COR-L47 (cell line): ENCODE measurements at regions not wholly inside any gene's neighbourhood (a gene's known extent, or its start where the extent isn't known, plus 50 kb on each side); places are given as distances from the start of the nearest gene placed in this dataset.
A peak's percentile ranks its signal among the peaks of the same experiment; 100 is the strongest.

ENCODE experiments used
- DNase-seq: peaks from one replicate; lab custom pipeline; 2025; lab: John Stamatoyannopoulos, UW

DNA sequence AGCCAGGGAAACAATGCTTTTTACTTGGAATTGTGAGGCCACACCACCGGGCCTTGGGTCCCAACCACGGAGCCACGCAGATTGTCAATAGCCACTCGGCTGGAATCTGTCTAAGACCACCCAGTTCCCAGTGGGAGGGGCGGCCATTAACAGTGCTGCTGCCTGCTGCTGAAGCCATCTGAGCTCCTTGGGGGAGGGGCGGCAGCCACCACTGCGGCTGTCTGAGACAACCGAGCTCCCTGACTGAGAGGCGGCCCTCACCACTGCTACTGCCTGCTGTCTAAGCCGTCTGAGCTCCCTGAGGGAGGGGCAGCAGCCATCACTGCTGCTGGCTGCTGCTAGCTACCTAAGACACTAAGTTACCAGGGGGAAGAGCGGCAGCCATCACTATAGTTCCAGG is 64.3 kb downstream of the DMRTA2 start:
- no peak for DNase-seq

DNA sequence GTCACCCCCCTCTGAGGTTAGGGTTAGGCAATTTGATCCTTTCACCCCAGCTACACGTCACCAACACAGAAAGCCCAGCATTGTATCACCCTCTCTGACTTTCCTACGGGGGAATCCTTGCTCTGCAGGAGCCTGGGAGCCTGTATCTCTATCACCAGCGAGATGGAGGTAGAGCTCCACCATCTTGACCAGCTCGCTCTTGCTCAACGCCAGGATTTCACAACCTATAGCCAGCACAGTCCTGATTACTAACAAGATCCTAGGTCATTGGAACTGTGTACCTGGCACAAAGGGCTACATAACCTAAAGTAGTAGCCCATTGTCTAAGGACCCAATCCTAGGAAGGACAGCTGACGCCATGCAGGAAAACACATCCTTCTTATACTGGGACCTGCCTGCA is 66.1 kb downstream of the DMRTA2 start:
- DNase-seq: no peak

DNA sequence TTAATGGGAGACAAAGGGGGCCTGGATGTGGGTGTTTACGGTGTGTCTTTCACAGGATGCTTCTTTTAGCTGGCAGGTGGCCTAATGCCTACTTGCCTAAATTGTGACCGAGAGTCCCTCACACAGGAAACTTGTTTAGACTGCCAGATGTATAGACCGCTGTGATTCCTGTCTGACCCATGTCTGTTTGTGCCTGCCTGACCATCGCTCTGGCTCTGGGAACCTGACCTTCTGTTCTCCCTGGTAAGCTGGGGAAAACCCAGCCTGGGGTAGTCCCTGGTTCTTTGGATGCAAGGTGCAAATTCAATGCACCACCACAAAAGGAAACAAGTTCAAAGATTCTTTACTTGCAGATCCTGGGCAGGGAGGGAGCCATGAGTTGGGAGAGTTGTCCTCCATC is 68.4 kb downstream of the DMRTA2 start:
- no peak for DNase-seq

DNA sequence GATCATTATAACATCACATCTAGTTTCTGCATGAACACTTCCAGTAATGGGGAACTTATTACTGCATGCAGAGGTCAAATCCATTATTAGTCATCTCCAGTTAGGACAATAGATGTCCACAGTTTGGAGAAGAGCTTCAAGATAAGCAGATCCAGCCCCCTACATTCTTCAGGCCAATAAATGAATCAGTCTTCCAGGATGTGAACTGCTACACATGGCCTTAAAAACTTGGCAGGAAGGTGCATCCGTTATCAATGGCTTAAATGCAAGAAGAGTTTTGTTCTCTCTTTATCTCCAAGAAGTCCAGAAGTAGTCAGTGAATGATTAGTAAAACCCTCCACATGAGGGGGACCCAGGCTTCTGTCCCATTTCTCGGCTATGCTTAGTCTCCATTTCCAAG is 70.8 kb downstream of the DMRTA2 start:
- DNase-seq: no peak

DNA sequence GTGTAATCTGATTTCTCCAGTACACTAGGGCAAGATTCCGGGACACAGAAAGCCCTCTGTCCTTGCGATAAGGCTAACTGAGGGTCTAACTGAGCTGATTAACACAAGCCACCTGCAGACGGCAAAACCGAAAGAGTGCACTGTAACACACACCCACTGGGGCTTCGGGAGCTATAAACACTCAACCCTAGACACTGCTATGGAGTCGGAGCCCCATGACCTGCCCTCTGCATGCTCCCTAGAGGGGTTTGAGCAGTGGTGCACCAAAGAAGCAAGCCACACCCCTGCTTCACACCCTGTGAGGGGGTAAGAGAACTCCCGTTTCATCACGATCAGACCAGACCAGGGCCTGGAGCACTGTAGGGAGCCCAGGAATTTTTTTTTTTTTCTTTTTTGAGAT is 72.4 kb downstream of the DMRTA2 start:
- no peak for DNase-seq

DNA sequence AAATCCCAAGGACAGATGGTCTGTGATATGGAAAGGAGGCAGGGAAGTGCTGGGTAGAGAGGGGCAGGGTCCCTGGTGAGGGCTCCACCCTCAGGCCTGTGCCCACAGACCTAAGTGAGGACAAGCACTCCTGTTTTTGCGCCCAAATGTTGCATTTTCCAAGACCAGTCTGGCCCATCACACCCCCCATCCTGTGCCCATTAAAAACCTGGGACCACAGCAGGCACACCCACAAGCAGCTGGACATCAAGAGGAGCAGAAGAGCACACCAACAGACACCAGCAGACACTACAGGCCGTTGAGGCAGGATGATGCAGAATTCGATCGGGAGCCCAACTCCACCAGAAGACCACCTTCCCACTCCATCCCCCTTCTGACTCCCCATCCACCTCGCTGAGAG is 72.8 kb downstream of the DMRTA2 start:
- DNase-seq: no peak

DNA sequence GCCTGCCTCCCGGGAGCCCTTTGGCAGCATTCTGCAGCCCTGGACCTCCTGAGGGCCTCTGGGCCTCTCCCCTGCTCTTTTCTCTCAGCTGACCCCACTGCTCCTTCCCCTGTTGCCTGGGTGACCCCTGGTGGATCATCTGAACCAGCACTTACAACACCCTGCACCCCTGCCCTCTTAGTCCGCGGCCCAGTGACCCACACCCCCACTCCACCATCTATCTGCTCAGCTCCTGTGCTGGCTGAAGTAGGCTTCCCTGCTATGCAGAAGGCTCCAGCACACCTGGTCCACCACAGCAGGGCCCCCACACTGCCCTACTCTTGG is 74.0 kb downstream of the DMRTA2 start:
- no peak for DNase-seq

DNA sequence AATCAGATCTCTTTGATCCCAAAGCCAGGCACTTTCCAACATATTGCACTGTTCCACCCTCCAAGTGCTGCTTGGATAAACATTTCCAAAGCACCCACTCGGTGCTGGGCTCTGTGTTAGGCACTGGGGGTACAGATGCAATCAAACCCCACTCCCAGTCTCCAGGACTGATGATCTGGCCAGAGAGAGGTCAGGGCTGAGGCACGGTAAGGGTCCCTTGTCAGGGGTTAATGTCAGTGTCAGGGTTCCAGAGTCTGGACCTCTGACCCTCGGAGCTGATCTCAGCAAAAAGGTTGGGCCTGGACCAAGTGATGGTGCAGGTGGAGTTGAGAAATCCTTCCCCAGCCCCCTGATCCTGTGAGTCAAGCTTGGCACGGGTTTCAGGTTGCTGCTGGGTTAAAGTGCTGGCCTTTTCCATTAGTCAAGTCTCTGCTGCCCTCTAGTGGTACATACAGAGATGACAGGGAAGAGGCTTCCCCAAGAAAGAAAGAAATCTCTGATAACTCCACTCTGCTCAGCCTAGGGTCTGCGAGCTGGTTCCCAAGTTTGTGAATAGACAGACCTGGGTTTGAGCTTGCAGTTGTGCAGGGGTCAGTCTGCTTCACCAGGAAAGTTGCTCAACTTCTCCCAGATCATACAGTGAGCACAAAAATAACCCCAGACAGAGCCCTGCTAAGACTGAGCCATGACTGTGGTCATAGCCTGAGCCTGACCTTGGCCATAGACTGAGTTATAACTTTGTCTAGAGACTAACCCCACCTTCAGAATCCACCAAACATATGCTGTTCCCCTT is 74.6 kb downstream of the DMRTA2 start:
- peak; percentile 54 for DNase-seq

DNA sequence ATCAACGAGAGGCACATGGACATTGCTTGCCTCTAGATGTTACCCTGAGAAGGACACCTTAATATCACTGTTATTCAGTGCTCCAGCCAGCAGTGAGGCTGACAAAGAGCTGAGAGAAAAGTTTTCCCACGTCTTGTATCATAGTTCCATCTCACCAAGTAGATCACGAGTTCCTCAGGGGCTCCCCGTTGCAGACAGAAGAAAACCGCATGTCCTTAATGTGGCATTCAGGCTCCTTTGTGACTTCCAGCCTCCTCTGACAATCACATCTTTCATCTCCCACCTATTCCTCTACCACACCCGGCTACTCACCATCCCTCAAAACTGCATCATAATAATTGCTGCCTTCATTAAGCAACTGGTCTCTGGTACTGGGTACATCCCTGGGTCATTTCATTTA is 75.3 kb downstream of the DMRTA2 start:
- DNase-seq: no peak

DNA sequence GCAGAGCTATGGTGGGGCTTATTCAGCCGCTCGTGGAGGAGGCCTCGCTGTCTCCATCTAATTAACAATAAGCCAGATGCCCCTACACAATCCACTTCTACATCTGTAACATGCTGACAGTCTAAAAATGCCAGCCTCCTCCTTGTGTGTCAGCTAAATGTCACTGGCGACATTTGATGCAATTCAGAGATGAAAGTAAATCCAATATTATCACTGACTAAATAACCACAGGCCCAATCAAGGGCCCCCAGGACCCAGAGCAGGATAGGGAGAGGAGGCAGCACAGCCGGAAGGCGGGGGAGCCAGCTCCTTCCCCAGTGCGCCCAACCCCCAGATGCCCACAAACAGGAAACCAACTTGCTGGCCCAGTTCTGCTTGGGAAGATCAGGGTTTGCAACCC is 76.6 kb downstream of the DMRTA2 start:
- DNase-seq: no peak

DNA sequence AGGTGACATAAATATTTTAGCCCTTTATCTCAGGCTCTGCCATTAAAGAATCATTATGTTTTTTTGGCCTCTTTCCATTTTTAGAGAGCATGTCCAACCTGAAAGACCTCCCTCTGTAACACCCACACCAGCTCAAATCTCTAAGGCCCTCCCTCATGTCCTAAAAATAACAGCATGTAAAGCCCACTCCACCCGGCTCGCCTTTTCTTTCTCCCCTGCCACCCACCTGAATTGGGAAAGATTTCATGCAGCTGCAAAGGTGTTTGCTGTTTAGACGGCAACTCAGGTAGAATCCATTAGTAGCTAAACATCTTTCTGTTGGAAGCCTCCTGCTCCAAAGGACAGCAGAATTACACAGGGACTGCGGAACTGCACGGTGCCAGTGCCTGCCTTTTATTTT is 79.9 kb downstream of the DMRTA2 start:
- peak; percentile 49 for DNase-seq

DNA sequence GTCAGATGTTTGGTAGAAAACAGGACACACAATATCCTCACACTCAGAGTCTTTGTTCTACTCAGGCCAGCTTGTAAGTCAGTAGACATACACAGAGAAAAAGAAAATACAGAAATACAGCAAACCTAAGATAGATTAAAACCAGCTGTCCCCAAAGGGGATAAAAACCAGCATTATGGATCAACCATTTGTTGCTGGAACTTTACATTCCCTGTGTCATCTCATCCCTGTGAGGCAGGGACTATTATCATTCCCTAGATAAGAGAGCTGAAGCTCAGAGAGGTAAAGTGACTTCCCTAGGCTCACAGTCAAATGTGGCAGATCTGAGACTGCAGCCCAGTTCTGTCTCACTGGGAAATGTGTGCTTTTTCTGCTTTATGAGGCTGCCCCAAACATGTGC is 80.7 kb downstream of the DMRTA2 start:
- DNase-seq: no peak

DNA sequence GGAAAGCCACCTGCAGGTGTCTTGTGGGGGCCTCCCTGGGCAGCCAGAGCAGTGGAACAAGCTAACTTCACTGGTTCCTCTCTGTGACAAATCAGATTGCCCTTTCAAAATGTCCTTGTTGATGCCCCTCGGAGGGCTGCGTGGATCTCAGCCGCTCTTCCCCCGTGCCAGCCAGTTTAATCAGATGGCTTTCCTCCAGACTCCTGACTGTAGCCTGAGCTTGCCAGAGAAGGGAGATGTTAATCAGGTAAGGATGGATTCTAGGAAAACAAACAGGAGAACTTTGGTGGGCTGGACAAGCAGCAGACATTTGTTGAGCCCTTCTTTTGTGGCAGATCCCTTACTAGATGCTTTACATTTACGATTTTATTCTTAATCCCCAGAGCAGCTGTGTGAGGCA is 88.2 kb downstream of the DMRTA2 start:
- DNase-seq: no peak

DNA sequence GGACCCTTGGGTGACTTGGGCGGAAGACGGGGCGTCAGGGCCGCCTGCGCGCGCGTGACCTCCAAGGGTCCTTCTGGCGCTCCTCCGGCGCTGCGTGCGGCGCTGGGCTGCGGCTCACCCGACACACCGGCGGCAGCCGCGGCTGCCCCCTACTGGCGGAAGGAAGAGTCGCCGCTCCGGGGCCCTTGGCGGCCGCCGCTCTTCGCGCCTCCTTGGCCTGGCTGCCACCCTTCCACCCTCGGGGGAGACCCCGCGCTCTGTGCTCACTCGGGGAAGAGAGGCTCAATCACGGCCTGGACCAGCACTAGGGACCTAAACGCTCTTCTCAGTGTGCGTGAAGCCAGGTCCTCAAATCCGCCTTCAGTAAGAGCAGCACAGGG is 89.7 kb downstream of the DMRTA2 start:
- no peak for DNase-seq

DNA sequence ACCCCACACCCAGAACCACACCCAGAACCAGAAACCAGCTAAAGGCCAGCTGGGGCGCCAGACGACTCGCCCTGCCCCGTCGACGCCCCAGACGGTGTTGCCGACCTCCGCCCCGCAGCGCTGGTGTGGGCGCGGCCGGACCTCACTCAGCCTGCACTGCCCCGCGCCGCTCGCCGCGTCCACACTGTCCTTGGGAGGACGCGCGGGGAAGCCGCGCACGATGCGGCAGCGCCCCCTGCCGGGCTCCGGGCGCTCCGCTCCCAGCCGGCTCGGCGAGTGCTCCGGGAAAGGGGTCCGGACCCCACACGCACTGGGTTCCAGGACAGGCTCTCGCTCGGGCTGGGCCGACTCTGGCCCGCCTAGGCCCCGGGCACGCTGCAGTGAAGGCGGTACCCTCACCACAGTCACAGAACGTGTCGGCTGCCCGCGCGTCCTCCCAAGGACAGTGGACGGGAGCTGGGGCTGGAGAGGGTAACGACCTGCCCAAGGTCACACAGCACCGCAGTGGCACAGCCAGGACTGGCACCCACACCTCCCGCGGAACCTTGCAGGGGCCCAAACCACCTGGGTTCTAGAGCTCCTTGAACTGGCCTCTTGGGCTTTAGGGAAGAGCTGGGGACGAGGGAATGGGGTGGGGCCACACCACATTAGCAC is 90.2 kb downstream of the DMRTA2 start:
- no peak for DNase-seq

DNA sequence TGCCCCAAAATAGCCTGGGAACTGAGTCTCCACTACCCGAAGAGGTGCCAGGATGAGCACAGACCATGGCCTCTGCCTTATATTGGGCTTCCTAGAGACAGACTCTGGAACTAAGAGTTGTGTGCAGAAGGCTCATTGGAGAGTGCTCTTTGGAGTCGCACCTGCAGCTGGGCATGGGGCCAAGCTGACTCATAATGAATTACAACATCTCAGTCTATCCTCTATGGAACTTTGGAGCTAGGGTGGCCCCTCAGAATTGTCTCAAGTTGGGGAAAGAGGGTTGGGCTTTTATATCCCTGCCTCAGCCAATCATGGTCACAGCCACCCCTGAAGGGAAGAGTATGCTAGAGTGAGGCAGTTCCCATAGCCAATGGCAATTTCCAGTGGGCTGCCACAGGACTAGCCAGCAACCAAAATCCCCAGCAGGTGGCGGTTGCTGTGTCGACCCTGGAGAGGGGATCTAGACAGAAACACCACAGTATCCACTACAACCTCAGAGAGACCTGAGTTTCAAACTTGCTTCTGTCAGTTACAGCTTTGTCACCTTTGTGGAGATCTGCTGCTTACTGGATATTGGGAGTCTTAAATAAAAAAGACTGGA is 93.8 kb downstream of the DMRTA2 start:
- no peak for DNase-seq

DNA sequence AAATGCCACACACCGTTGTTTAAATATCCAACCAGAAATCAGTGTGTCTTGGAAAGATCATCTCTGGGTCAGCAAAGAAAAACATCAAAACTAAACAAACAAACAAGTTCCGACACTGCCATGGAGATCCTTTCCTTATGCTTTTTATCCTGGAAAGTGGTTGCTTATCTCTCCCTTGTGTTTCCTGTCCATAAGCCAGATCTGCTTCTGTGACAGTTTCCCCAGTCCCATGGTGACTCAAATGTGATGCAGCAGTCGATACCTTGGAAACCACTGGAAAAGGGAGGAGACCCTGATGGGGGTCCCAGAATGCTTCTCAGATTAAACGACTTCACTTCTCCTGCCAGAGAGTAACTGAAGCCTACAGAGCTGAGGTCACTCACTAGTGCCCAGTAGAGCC is 94.7 kb downstream of the DMRTA2 start:
- no peak for DNase-seq

DNA sequence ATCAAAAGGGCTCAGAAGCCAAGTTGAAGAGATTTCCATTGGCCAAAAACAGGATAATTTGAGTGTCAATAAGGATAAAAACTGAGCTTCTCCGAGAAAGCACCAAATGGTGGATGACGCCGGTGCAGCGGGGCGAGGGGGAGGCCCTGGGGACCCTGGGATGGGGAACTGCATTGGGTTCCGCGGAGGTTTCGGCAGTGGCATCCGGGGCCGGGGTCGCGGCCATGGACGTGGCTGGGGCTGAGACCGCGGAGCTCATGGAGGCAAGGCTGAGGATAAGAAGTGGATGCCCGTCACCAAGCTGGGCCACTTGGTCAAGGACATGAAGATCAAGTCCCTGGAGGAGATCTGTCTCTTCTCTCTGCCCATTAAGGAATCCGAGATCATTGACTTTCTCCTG is 97.2 kb downstream of the DMRTA2 start:
- DNase-seq: no peak

DNA sequence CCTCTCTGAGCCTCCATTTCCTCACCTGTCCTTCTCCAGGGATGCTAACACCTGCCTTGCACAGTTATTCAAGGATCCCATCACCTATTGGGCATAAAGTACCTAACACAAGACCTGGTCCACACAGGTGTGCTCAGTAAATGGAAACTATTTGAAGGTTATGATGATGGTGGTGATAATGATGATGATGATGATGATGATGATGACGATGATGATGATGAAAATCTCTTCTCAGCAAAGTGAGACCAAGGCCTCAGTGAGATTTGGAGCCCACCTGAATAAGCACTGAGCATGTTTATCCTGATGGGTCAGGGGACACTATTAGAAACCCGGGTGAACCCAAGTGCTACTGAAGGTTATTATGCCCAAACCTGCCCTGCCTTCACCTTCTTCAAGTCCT is 100.7 kb downstream of the DMRTA2 start:
- DNase-seq: no peak

DNA sequence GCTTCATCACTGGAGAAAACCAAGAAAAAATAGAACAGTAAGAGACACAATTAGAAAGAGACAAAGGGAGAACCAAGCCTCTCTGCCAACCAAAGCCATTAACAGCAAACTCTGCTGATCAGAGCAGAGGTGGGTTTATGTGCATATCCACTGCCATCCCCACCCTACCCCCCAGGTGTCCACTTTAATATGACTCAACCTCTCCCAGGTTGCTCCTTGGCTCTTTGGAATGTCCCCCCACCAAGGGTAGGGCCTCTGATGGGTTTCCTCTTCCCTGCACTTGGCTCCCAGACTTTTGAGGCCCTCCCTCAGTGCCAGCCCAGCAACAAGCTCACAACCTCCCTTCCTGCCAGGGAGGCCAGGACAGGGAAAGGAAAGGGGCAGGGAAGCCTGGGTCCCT is 104.8 kb downstream of the DMRTA2 start:
- DNase-seq: no peak

DNA sequence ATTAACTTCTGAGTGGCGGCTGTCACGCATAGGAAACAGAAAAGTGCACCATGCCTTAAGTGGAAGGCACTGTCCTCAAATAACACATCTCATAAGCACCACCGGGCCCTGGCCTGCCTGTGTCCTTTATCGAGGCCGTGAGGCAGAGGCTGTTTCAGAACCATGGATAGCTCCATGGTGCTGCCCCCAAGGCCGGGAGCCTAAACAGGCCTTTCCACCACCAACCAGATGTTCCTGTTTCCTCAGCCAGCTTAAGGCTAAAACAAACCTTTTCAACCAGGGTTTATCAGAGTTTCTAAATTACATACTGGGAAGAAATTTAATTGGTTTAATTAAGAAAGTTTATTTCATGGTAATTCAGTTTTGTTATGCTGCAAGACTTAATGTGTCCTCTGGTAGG is 114.4 kb downstream of the DMRTA2 start:
- no peak for DNase-seq

DNA sequence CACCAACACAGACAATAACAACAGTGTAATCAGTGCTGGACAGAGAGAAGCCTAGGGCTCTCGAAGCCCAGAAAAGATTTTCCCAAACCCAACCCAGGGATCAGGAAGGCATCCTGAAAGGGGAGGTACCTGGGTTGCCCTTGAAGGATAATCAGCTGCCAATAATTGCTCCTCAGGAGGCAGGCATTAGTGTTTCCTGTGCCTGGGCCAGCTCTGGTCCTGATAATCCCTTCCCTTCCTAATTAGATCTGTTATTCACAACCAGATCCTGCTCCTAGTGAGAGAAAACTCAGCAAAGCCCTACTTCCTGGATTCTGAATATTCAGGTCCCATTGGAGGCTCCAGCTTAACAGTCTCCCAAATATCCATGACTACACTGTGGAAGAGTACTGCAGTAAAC is 117.4 kb downstream of the DMRTA2 start:
- DNase-seq: no peak

DNA sequence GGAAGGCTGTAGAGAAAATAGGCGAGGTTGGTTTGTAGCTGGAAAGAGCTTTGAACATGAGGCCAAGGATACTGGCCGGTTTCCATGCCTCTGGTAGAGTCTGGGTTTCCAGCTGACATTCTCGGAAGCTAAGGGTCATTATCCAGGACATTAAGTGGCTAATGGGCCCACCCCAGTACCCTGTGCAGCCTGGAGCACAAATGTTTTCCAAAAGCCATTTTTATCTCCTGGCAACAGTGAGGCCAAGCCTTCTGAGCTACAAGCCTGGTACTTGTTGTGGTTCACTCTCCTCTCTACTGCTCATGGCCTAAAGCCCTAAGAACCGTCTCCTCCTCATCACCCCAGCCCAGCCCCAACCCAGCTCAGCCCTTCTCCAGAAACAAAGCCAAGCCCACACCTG is 122.9 kb downstream of the DMRTA2 start:
- no peak for DNase-seq

DNA sequence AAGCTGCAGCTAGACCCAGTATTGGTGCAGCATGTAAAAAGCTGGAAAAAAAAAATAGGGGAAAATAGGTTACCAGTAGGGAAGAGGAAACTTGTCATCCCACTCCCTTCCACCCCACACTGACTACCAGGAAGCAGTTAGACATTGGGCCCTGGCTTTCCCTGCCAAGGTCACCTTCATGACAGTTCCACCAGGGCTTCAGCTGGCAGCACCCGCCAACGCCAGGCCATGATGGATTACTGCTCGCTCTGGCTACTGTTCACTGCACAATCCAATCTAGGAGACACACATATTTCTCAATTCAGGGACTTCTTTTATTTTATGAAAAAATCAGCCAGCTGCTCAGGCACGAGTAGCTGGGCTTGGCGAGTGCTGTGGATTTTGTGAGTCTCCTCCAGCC is 127.7 kb downstream of the DMRTA2 start:
- DNase-seq: no peak
